Smooth muscle cell (in vitro differentiated cells): ENCODE measurements at regions not wholly inside any gene's neighbourhood (a gene's known extent, or its start where the extent isn't known, plus 50 kb on each side); places are given as distances from the start of the nearest gene placed in this dataset.

ENCODE experiments used
- DNase-seq: peaks from one replicate; lab custom pipeline; 2025; ENCODE audit not compliant: unreplicated experiment; lab: John Stamatoyannopoulos, UW
- H2AFZ ChIP-seq: fragments of 200-600 bp; sonication (generic); 2 replicates; pipeline ENCODE4 v1.6.0; 2016; ENCODE audit warnings: antibody characterized with exemption, low read depth, mild to moderate bottlenecking
- H3F3A ChIP-seq: fragments of 200-600 bp; sonication (generic); 2 replicates; pipeline ENCODE4 v1.6.0; 2017; ENCODE audit warnings: antibody characterized with exemption, low read depth
- H3K27ac ChIP-seq: fragments of 200-600 bp; sonication (generic); 2 replicates; pipeline ENCODE4 v1.5.1; 2016; ENCODE audit warnings: low read depth, mild to moderate bottlenecking
- H3K27me3 ChIP-seq: fragments of 200-600 bp; sonication (generic); 2 replicates; pipeline ENCODE4 v1.6.1; 2016; ENCODE audit warnings: low read depth, mild to moderate bottlenecking
- H3K36me3 ChIP-seq: fragments of 200-600 bp; sonication (generic); 2 replicates; pipeline ENCODE4 v1.5.1; 2016; ENCODE audit warnings: low read depth
- H3K4me1 ChIP-seq: fragments of 200-600 bp; sonication (generic); 2 replicates; pipeline ENCODE4 v1.5.1; 2016; ENCODE audit warnings: low read depth
- H3K4me2 ChIP-seq: fragments of 200-600 bp; sonication (generic); 2 replicates; pipeline ENCODE4 v1.6.0; 2016; ENCODE audit warnings: mild to moderate bottlenecking
- H3K4me3 ChIP-seq: fragments of 200-600 bp; sonication (generic); 2 replicates; pipeline ENCODE4 v1.5.1; 2016; ENCODE audit warnings: mild to moderate bottlenecking
- H3K79me2 ChIP-seq: fragments of 200-600 bp; sonication (generic); 2 replicates; pipeline ENCODE4 v1.6.0; 2016; ENCODE audit warnings: low read depth, mild to moderate bottlenecking
- H3K9ac ChIP-seq: fragments of 200-600 bp; sonication (generic); 2 replicates; pipeline ENCODE4 v1.6.0; 2016; ENCODE audit warnings: low read depth
- H3K9me3 ChIP-seq: fragments of 200-600 bp; sonication (generic); replicated peaks from 2 replicates; pipeline ENCODE4 v1.5.1; 2016; ENCODE audit warnings: low read depth
- H4K20me1 ChIP-seq: fragments of 200-600 bp; sonication (generic); 2 replicates; pipeline ENCODE4 v1.6.0; 2016; ENCODE audit warnings: low read depth
- WGBS: methylation state at CpG from one replicate; pipeline ENCODE4 v1.1.7; 2016; ENCODE audit warnings: low lambda C conversion rate; 5-methylcytosine and 5-hydroxymethylcytosine counted together
- TF ChIP-seq, protein P1 (sequence below): fragments of 200-600 bp; sonication (generic); IDR thresholded peaks from 2 replicates; pipeline ENCODE4 v1.5.1; 2017; ENCODE audit warnings: borderline replicate concordance, mild to moderate bottlenecking, antibody characterized with exemption; ENCODE audit not compliant: insufficient read depth, poor library complexity, severe bottlenecking

DNA sequence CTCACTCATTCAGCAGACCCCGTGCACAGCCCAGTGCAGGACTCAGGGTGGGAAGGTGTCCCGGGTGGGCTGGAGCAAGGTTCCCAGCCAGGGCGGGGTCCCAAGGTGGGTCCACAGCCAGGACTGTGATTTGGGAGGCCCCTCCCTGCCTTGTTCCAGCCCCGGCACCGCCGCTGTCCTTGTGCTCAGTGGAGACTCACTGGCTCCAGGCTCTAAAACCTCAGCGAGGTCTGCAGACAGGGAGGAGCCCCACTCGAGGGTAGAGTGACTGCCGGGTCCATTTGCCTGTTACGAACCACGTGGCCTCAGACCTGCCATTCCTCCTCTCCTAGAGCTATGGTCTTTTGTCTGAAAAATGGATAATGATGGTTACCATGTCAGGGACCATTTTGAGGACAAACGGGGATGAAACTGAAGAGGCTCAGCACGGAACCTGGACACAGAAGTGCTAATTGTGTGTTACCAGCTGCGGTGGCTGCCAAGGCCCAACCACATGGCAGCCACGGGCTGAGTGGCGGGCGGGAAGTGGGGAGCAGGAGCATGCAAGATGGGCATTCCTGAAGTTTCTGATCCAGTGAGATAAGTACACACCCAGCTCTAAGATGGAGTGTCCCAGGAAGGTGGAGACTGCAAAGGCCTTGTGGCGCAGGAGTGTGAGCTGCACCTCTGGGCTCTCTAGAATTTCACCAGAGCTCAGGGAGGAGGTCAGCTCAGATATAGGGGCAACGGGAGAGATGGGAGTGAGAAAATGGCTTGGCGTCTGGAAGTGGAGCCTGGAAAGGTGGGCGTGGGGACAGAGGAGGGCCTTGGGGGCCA is 317.6 kb downstream of the SEC14L1 start:
- peaks cover 63% of the 10 kb centered on the region for H3K4me1 ChIP-seq
- H3K27ac ChIP-seq, result peak overlapping the region; percentile 64
- H3K9me3 ChIP-seq, result no peaks in the 10 kb centered on the region
- H2AFZ ChIP-seq, result no peak overlapping the region
- peak overlapping the region; percentile 54 for H3K4me2 ChIP-seq
- WGBS, result 58% methylated on average over 21 of the region's 21 CpGs
- peaks cover 100% of the 10 kb centered on the region for H4K20me1 ChIP-seq
- DNase-seq, result no peak
- H3K79me2 ChIP-seq, result peaks cover 91% of the 10 kb centered on the region
- H3F3A ChIP-seq, result peaks cover 19% of the 10 kb centered on the region
- no peaks in the 10 kb centered on the region for H3K36me3 ChIP-seq
- no peak overlapping the region for H3K9ac ChIP-seq
- no peaks in the 10 kb centered on the region for H3K27me3 ChIP-seq
- TF ChIP-seq, protein P1, sequence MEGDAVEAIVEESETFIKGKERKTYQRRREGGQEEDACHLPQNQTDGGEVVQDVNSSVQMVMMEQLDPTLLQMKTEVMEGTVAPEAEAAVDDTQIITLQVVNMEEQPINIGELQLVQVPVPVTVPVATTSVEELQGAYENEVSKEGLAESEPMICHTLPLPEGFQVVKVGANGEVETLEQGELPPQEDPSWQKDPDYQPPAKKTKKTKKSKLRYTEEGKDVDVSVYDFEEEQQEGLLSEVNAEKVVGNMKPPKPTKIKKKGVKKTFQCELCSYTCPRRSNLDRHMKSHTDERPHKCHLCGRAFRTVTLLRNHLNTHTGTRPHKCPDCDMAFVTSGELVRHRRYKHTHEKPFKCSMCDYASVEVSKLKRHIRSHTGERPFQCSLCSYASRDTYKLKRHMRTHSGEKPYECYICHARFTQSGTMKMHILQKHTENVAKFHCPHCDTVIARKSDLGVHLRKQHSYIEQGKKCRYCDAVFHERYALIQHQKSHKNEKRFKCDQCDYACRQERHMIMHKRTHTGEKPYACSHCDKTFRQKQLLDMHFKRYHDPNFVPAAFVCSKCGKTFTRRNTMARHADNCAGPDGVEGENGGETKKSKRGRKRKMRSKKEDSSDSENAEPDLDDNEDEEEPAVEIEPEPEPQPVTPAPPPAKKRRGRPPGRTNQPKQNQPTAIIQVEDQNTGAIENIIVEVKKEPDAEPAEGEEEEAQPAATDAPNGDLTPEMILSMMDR, result no peak
- H3K4me3 ChIP-seq, result no peak overlapping the region

DNA sequence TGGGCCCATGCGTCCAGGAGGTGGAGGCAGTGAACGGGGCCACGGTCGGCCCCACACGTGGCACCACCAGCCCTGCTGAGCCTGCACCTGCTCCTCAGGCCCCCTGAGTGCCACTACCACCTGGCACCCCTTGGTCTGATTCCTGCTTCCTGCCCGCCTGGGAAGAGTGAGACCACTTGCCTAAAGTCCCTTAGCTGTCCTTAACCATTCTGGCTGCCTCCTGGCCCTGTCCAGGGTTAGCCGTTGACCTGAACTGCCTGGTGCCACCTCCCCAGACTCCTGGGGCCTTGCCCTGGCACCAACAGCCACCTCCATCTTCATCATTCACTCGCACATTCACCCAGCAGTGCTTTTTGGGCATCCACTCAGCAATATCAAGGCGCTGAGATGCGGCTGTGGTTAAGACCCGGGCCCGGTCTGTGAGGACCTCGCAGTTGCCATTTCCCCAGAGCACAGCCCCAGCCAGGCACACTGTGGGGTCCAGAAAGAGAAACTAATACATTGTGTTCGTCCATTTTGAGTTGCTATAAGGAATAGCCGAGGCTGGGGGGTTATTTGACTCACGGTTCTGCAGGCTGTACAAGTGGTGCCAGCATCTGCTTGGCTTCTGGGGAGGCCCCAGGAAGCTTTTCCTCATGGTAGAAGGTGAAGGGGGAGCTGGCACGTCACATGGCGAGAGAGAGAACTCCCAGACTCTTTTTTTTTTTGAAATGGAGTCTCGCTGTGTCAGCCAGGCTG is 318.4 kb downstream of the SEC14L1 start:
- DNase-seq, result no peak
- 86% methylated on average over 19 of the region's 19 CpGs for WGBS
- TF ChIP-seq, protein P1, result no peak
- Histone ChIP-seq H3K27ac (peak overlapping the region; percentile 80), H3K36me3 (no peaks in the 10 kb centered on the region), H3K4me1 (peaks cover 56% of the 10 kb centered on the region), H2AFZ (no peak overlapping the region), H3K79me2 (peaks cover 91% of the 10 kb centered on the region), H3K9ac (no peak overlapping the region), H3K4me3 (no peak overlapping the region), H3K4me2 (peak overlapping the region; percentile 4), H4K20me1 (peaks cover 100% of the 10 kb centered on the region), H3F3A (peaks cover 19% of the 10 kb centered on the region), H3K9me3 (no peaks in the 10 kb centered on the region), H3K27me3 (no peaks in the 10 kb centered on the region)

DNA sequence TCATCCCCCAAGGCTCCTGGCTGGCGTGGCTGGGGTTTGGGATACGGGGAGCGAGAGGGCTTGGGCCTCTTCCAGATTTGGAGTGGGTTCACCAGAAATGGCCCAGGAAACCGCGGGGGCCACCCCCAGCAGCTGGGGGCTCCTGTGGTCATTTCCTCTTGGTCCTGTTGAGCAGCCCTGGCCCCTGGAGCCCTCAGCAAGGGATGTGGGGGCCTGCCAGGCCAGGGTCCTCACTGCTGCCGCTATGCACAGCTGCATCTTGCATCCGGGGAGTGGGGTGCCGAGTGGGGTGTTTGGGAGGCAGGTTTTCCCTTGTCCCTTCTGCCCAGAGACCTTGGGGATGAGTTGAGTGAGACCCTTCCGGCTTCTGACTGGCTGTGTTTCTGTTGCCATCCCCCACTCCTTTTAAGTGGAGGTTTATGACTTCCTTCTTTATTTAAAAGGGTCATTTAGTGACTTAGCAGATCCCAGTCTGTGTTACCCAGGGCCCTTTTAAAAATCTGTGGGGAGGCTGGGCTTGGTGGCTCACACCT is 319.8 kb downstream of the SEC14L1 start:
- H3K27me3 ChIP-seq, result no peaks in the 10 kb centered on the region
- no peaks in the 10 kb centered on the region for H3K36me3 ChIP-seq
- peaks cover 99% of the 10 kb centered on the region for H4K20me1 ChIP-seq
- 27% methylated on average over 9 of the region's 9 CpGs for WGBS
- TF ChIP-seq, protein P1, result no peak
- H3F3A ChIP-seq, result peaks cover 28% of the 10 kb centered on the region
- H3K4me1 ChIP-seq, result peaks cover 51% of the 10 kb centered on the region
- H3K79me2 ChIP-seq, result peaks cover 93% of the 10 kb centered on the region
- H3K9me3 ChIP-seq, result no peaks in the 10 kb centered on the region
- H2AFZ ChIP-seq, result no peak overlapping the region
- peak overlapping the region; percentile 29 for H3K9ac ChIP-seq
- H3K27ac ChIP-seq, result peak overlapping the region; percentile 80
- no peak overlapping the region for H3K4me3 ChIP-seq
- peak overlapping the region; percentile 77 for H3K4me2 ChIP-seq
- no peak for DNase-seq
